CD4-positive, alpha-beta T cell treated with Interleukin-17A for 4 hours (primary cell): ENCODE measurements at regions not wholly inside any gene's neighbourhood (a gene's known extent, or its start where the extent isn't known, plus 50 kb on each side); places are given as distances from the start of the nearest gene placed in this dataset.
"Not testable (repeated sequence)": the region's sequence is repeated elsewhere in the genome, so short reads cannot be mapped to it uniquely, and the experiment has no call there.

Experiments
- DNase-seq: peaks from one replicate; pipeline ENCODE4 v3.0.0-alpha.2; 2020; ENCODE audit warnings: mixed read lengths

- no peak for DNase-seq
These were observed 76.1 kb downstream of the C9orf50 start for GRCh38 chr9:129544761-129545160.

GRCh38 chr9:129542741-129543140 lies 78.2 kb downstream of the C9orf50 start:
- DNase-seq: no peak

GRCh38 chr9:129541270-129541669 lies 79.6 kb downstream of the C9orf50 start:
- no peak for DNase-seq

- no peak for DNase-seq
These were observed 81.5 kb downstream of the C9orf50 start for GRCh38 chr9:129539446-129539845.

- not testable (repeated sequence) for DNase-seq
These were observed 89.0 kb downstream of the C9orf50 start for GRCh38 chr9:129531860-129532402.

- not testable (repeated sequence) for DNase-seq
These were observed 92.9 kb downstream of the C9orf50 start for GRCh38 chr9:129527955-129528354.

GRCh38 chr9:129525656-129526196 lies 95.2 kb downstream of the C9orf50 start:
- DNase-seq: no peak

- no peak for DNase-seq
These were observed 96.2 kb downstream of the C9orf50 start for GRCh38 chr9:129524582-129525270.

GRCh38 chr9:129523943-129524581 lies 96.8 kb downstream of the C9orf50 start:
- no peak for DNase-seq

- DNase-seq: no peak
These were observed 98.5 kb downstream of the C9orf50 start for GRCh38 chr9:129522351-129522750.

GRCh38 chr9:129520082-129520481 lies 100.8 kb downstream of the C9orf50 start:
- no peak for DNase-seq

- no peak for DNase-seq
These were observed 102.8 kb downstream of the C9orf50 start for GRCh38 chr9:129518074-129518473.

GRCh38 chr9:129517006-129517405 lies 103.9 kb downstream of the C9orf50 start:
- DNase-seq: no peak

- DNase-seq: no peak
These were observed 106.0 kb downstream of the C9orf50 start for GRCh38 chr9:129514891-129515290.

- DNase-seq: no peak
These were observed 106.4 kb downstream of the C9orf50 start for GRCh38 chr9:129514497-129514867.

GRCh38 chr9:129513856-129514496 lies 106.9 kb downstream of the C9orf50 start:
- no peak for DNase-seq

GRCh38 chr9:129513282-129513681 lies 107.6 kb downstream of the C9orf50 start:
- DNase-seq: no peak

GRCh38 chr9:129511285-129511900 lies 109.5 kb downstream of the C9orf50 start:
- no peak for DNase-seq

- no peak for DNase-seq
These were observed 111.4 kb downstream of the C9orf50 start for GRCh38 chr9:129509533-129509928.

- DNase-seq: no peak
These were observed 113.1 kb downstream of the C9orf50 start for GRCh38 chr9:129507805-129508204.

GRCh38 chr9:129506892-129507291 lies 114.0 kb downstream of the C9orf50 start:
- DNase-seq: no peak

GRCh38 chr9:129506041-129506440 lies 114.9 kb downstream of the C9orf50 start:
- no peak for DNase-seq

- no peak for DNase-seq
These were observed 115.5 kb downstream of the C9orf50 start for GRCh38 chr9:129505270-129505902.
